GM18511 (cell line): ENCODE measurements at regions not wholly inside any gene's neighbourhood (a gene's known extent, or its start where the extent isn't known, plus 50 kb on each side); places are given as distances from the start of the nearest gene placed in this dataset.
"Not testable (repeated sequence)": the region's sequence is repeated elsewhere in the genome, so short reads cannot be mapped to it uniquely, and the experiment has no call there.

Experiments used
- ATAC-seq: cut with Tn5 transposase; IDR thresholded peaks from one replicate; pipeline ENCODE4 v1.9.1; 2021; ENCODE audit warnings: mild to moderate bottlenecking, moderate library complexity; ENCODE audit not compliant: unreplicated experiment

DNA sequence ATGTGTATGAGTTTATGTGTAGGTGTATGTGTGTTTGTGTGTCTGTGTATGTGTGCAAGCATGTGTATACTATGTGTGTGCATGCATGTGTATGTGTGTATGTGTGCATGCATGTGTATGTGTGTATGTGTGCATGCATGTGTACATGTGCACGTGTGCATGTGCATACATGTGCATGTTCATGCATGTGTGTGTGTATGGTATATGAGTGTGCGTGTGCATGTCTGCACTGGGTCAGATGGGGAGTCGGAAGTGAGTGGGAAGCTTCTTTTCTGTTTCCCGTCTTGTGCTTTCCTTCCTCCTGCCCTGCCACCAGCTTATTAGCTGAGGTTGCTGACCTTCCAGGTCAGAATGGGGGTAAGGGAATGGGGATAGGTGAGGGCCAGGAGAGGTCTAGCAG lies 174.7 kb downstream of the MAP2K4 start:
- ATAC-seq: no peak

DNA sequence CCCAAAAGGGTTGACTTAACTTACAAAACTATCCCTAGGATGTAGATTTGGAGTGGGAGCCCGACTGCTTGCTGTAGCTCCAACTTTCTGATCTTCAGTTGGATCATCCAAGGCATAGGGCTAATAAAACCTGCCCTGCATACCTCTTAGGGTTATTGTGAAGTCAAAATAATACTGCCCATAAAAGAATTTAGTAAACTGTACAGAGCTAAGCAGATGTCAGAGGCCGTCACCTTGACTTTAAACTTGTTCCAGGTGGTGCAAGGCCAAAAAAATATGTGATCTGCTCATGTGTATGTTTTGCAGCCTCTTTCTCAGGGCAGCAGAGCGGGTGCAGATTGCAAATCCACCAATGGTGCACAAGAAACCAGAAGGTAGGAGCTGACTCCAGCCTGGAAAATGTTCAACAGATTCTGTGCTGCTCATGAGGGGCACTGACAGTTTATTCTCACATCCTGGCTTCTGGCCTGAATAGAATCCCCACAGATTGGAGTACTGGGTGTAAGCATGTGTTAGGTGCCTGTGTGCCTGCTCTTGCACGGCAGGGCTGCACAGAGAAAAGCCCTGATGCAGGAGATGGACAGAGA lies 180.7 kb downstream of the MAP2K4 start:
- ATAC-seq: no peak

DNA sequence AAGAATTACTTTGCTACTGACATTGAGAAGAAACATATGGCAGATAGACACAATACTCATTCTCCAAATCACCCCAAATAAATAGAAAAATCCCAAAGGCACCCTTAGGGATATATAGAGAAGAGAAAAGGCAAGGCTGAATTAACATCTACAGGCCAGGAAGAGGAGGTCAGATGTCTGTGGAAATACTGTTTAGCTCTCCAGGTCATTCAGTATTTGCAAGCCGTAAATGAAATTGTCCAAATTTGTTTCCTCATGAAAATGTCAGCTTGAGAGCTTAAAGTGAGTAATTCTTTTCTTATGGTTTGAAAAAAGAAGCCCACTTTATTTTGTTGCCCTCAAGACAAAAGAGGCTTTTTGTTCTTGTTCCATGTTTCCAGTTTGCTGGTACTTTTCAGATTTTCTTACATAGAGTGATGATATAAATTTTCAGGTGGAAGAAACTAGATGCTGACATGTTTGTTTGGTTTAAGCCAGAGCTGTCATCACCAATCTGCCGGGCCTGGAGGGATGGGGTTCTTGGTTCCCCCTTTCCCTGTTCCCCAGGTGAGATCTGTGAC lies 189.0 kb downstream of the MAP2K4 start:
- ATAC-seq: no peak

DNA sequence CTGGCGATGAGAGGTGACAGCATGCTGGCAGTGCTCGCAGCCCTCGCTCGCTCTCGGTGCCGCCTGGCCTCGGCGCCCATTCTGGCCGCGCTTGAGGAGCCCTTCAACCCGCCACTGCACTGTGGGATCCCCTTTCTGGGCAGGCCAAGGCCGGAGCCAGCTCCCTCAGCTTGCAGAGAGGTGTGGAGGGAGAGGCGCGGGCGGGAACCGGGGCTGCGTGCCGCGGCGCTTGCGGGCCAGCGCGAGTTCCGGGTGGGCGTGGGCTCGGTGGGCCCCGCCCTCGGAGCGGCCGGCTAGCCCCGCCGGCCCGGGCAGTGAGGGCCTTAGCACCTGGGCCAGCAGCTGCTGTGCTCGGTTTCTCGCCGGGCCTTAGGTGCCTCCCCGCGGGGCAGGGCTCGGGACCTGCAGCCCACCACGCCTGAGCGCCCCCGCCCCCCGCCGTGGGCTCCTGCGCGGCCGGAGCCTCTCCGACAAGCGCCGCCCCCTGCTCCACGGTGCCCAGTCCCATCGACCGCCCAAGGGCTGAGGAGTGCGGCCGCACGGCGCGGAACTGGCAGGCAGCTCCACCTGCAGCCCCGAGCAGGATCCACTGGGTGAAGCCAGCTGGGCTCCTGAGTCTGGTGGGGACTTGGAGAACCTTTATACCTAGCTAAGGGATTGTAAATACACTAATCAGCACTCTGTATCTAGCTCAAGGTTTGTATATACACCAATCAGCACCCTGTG lies 200.2 kb downstream of the MAP2K4 start:
- not testable (repeated sequence) for ATAC-seq

- no peak for ATAC-seq
Measured at GRCh38 chr17:12222392-12222791, 201.7 kb downstream of the MAP2K4 start.

GRCh38 chr17:12227547-12227946 lies 206.9 kb downstream of the MAP2K4 start:
- no peak for ATAC-seq

- ATAC-seq: no peak
Measured at GRCh38 chr17:12229335-12229734, 208.7 kb downstream of the MAP2K4 start.

GRCh38 chr17:12230481-12231354 lies 210.0 kb downstream of the MAP2K4 start:
- no peak for ATAC-seq

GRCh38 chr17:12231355-12231682 lies 210.6 kb downstream of the MAP2K4 start:
- ATAC-seq: no peak

GRCh38 chr17:12239021-12239420 lies 218.3 kb downstream of the MAP2K4 start:
- ATAC-seq: not testable (repeated sequence)

GRCh38 chr17:12242345-12242954 lies 221.8 kb downstream of the MAP2K4 start:
- ATAC-seq: no peak

DNA sequence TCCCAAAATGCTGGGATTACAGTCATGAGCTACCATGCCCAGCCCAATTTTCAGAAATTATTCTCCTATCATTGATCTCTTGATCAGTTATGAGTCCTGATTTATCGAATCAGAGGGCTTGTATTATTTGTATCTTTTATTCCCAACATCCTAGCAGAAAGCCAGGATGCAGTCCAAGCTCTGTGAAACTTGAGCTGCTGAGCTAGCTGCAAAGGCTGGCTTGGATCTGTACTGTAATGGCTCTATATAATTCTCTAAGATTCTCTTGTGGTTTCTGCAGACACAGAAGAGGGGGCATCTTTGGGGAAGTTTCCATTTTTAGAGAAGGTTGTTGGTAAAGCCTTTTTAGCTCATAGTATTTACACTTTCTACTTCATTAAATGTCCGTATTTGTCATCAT lies 227.1 kb downstream of the MAP2K4 start:
- no peak for ATAC-seq

- no peak for ATAC-seq
Measured at GRCh38 chr17:12250973-12251372, 230.3 kb downstream of the MAP2K4 start.

- no peak for ATAC-seq
Measured at GRCh38 chr17:12252462-12252861, 231.8 kb downstream of the MAP2K4 start.

DNA sequence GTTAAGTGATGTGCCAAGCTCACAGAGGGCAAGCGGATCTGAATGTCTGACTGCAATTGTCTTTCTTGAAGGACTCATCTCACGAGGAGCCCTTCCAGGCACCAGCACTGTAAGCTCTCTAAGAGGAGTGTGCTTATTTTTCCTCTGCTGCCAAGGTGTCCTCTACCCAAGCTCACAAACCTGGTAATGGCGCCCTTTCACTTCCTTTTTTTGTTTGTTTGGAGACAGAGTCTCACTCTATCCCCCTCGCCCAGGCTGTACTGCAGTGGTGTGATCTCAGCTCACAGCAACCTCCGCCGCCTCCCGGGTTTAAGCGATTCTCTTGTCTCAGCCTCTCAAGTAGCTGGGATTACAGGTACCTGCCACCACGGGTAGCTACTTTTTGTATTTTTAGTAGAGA lies 233.8 kb downstream of the MAP2K4 start:
- no peak for ATAC-seq

- peak; percentile 77 for ATAC-seq
Measured at GRCh38 chr17:12256380-12256995, 235.8 kb downstream of the MAP2K4 start.

- ATAC-seq: no peak
Measured at GRCh38 chr17:12257176-12257575, 236.5 kb downstream of the MAP2K4 start.

DNA sequence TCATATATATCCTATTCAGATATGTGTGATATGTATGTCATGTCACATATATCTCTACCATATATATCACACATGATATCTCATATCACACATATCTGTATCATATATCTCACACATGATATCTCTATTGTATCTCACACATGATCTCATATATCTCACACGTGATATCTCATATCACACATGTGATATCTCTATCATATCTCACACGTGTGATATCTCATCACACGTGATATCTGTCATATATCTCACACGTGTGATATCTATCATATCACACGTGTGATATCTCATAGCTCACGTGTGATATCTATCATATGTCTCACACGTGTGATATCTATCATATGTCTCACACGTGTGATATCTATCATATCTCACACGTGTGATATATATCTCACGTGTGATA lies 240.7 kb downstream of the MAP2K4 start:
- no peak for ATAC-seq

DNA sequence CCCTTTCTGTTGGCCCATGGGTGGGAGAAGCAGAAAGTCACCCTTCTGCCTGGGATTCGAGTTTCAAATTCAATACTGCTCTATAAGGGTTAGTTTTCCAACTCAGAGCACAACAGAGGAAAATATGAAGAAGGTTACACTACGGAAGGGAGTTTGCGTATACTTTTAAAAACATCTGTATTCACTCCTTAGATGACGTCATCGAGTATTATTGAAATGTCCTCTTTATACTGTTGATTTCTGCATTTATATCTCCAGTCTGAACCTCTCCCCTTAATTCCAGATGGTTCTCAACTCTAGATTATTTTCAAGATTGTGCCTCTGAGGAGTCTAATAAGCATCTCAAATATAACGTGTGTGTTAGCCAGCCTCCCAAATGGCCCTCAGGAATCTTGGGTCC lies 249.1 kb downstream of the MAP2K4 start:
- no peak for ATAC-seq

DNA sequence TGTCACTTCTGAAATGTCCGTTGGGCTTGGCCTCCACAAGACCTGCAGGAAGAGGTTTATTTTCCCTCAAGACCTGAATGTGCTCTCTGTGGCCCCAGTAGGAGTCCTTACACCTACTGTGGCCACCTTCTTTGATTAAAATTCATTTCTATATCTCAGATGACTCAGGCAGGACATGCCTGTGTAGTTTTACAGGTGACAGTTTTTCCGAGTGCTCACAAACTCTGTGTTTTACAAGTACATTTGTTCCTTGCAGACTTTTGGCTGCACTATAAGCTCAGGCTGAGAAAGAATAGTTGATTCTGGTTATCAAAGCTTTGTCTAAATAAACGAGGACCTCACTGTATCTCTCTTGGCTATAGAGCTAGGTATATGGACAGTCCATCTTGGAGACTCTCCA lies 257.1 kb downstream of the MAP2K4 start:
- no peak for ATAC-seq

DNA sequence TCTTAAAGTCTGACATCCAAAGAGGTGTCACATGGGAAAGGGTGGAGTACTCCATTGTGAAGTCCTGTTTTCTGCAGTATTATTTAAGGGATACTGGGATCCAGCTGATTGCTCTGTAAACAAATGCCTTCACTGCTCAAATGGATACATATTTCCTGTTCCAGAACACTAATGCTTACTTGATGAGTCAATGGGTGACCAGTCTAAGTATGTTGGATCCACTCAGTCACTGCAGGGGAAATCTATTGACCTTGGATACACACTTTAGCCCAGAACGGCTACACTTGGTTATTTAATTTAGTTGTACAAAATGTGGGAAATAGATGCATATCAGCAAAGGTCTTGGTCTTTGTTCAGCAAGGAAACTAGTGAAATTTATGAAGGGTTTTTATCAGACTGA lies 261.4 kb downstream of the MAP2K4 start:
- no peak for ATAC-seq
